Heart right ventricle (tissue), 16 donors: ENCODE measurements at regions not wholly inside any gene's neighbourhood (a gene's known extent, or its start where the extent isn't known, plus 50 kb on each side); places are given as distances from the start of the nearest gene placed in this dataset.

Experiments
- ATAC-seq, 8 donors: fragments of 200-7000 bp; cut with Tn5 transposase; one replicate each; pipeline ENCODE4 v1.9.1; 2020; ENCODE audit warnings: mild to moderate bottlenecking in 8 of 8, moderate library complexity in 8 of 8, moderate number of reproducible peaks in 1 of 8
- DNase-seq, 2 donors: peaks; one replicate each; pipeline ENCODE4 v3.0.0-alpha.2; 2020
- H3K27ac ChIP-seq, 10 donors: fragments of 200-600 bp; sonication (generic) in 2 of 10; one replicate each; pipeline versions ENCODE4 v1.5.0 to v1.8.0; 2020 to 2022; ENCODE audit warnings: mild to moderate bottlenecking in 3 of 10
- H3K27me3 ChIP-seq, 7 donors: fragments of 200-600 bp; one replicate each; pipeline ENCODE4 v1.8.0; 2021 to 2022; ENCODE audit warnings: mild to moderate bottlenecking in 2 of 7
- H3K36me3 ChIP-seq, 9 donors: fragments of 200-600 bp; sonication (generic) in 1 of 9; one replicate each; pipeline versions ENCODE4 v1.5.0 to v1.8.0; 2020 to 2022; ENCODE audit warnings: mild to moderate bottlenecking in 2 of 9
- H3K4me1 ChIP-seq, 9 donors: fragments of 200-600 bp; sonication (generic) in 1 of 9; one replicate each; pipeline versions ENCODE4 v1.5.0 to v1.8.0; 2020 to 2022; ENCODE audit warnings: mild to moderate bottlenecking in 4 of 9
- H3K4me3 ChIP-seq, 10 donors: fragments of 200-600 bp; sonication (generic) in 2 of 10; one replicate each; pipeline versions ENCODE4 v1.5.0 to v1.8.0; 2020 to 2022; ENCODE audit warnings: mild to moderate bottlenecking in 7 of 10, moderate library complexity in 2 of 10
- H3K9me3 ChIP-seq, 11 donors: fragments of 200-600 bp in 10 of 11; sonication (generic) in 2 of 11; one replicate each; pipeline versions ENCODE4 v1.5.0 to v1.8.0; 2013 to 2022; ENCODE audit warnings: mild to moderate bottlenecking in 2 of 11, control low read depth in 1 of 11, moderate library complexity in 1 of 11
- WGBS, 2 donors: extraction: QIAGEN DNeasy Blood & Tissue Kit; methylation state at CpG; one replicate each; pipeline ENCODE4 v1.1.7; 2013; ENCODE audit warnings: inconsistent platforms in 1 of 2; 5-methylcytosine and 5-hydroxymethylcytosine counted together
- intact Hi-C, 10 donors: fragments of 100-400 bp; cut with DNase I; formaldehyde crosslinking; loops; one replicate each; pipeline versions ENCODE4 v1.11.1 to v1.14.2; 2022
- TF ChIP-seq, protein P1 (sequence below), 9 donors: fragments of 200-600 bp; sonication (generic) in 2 of 9; IDR thresholded peaks; one replicate each; pipeline versions ENCODE4 v1.5.0 to v1.8.0; 2021 to 2022; ENCODE audit warnings: antibody characterized with exemption in 9 of 9, mild to moderate bottlenecking in 5 of 9, moderate library complexity in 1 of 9
- donor health status: Arrhythmogenic right ventricular cardiomyopathy.
- donor health status: ischemic (EF 13 %, LVEDD 7.1; RV severe dilation, severe dysfunction).
- donor health status: healthy with polysubstance abuse.
- donor health status: DM: no; HTN: yes; CAD: no.
- donor health status: DM: no; HTN: no; CAD: no.
- donor health status: ischemic (EF 25% LVEDD 6.9; RV normal size, moderate dysfunction).
- donor health status: ischemic (EF 25% LVEDD 5.7; RV mildly dilated, moderate dysfunction).
- donor health status: healthy.
- donor health status: DM: yes; HTN: yes; CAD: no.
- donor health status: Ischemic cardiomyopathy.
- donor health status: ischemic (EF 35%, LVEDD 5.7; RV mildly dilated, moderate dysfunction).
- donor health status: nonischemic (EF 11% LVEDD 7.7; RV severe dilation, severe dysfunction).
- donor health status: DM: yes; HTN: yes; CAD: no.
- donor health status: PGD.
- donor health status: ischemic (EF 29% LVEDD 5.4; RV normal size, mild dysfunction).
- donor health status: nonischemic (EF 23%, LVEDD 6.1; RV moderate dilation, normal function).

DNA sequence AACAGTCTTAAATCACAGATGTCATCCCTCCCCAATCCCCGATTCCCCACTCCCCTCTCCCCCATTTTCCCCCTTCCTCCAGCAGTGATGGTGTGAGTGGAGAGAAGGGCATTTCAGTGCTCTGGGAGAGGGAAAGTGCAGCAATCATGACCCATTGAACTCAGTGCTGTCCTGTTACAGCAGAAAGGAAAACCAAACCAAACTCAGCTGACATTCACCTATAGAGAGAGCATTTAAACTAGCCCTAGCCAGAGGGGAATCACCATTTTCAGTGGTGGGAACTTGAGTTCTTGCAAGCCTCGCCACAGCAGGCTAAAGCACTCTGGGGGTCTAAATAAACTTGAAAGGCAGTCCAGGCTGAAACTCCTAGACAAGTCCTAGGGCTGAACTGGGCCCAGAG, 129.9 kb upstream of the COL21A1 start:
- TF ChIP-seq, protein P1, sequence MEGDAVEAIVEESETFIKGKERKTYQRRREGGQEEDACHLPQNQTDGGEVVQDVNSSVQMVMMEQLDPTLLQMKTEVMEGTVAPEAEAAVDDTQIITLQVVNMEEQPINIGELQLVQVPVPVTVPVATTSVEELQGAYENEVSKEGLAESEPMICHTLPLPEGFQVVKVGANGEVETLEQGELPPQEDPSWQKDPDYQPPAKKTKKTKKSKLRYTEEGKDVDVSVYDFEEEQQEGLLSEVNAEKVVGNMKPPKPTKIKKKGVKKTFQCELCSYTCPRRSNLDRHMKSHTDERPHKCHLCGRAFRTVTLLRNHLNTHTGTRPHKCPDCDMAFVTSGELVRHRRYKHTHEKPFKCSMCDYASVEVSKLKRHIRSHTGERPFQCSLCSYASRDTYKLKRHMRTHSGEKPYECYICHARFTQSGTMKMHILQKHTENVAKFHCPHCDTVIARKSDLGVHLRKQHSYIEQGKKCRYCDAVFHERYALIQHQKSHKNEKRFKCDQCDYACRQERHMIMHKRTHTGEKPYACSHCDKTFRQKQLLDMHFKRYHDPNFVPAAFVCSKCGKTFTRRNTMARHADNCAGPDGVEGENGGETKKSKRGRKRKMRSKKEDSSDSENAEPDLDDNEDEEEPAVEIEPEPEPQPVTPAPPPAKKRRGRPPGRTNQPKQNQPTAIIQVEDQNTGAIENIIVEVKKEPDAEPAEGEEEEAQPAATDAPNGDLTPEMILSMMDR (IDR thresholded peaks at IDR 0.05): no peak
- intact Hi-C loops: loop anchor here in 3 of 10 donors (10.0 kb wide), 4 partner anchors 78 to 478 kb away; no protein-coding TSS in a partner anchor
- no peak overlapping the region for H3K4me3 ChIP-seq
- no peaks in the 10 kb centered on the region for H3K27me3 ChIP-seq
- H3K36me3 ChIP-seq: no peaks in the 10 kb centered on the region
- H3K27ac ChIP-seq: no peak overlapping the region
- H3K9me3 ChIP-seq: peaks cover 0 to 5% (median 0%) of the 10 kb centered on the region in 11 donors
- no peak for DNase-seq
- 99 to 100% methylated on average over 2 of the region's 2 CpGs for WGBS, 2 donors
- ATAC-seq: no peak
- H3K4me1 ChIP-seq: peaks cover 0 to 33% (median 15%) of the 10 kb centered on the region in 9 donors

DNA sequence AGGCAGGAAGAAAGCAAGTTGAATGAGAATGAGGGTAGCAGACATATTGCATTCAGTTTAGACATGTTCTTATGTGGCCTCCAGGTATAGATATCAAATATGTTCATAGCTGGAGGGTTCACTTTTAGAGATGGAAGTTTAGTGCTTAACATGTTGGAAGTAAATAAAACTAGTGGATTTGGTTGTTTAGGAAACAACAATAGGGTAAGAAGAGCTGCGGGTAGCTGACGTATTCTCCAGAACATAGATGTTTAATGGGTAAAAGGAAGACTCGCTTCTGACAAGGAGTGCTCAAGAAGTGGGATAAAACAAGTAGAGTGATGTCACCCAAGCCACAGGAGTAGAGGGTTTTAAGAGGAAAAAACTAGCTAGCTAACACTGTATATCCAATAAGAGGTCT, 128.4 kb upstream of the COL21A1 start:
- H3K4me1 ChIP-seq: peaks cover 13 to 47% (median 29%) of the 10 kb centered on the region in 9 donors
- DNase-seq: no peak
- 96% methylated on average over 3 of the region's 3 CpGs for WGBS, 2 donors
- H3K9me3 ChIP-seq: peaks cover 0 to 5% (median 0%) of the 10 kb centered on the region in 11 donors
- H3K27me3 ChIP-seq: no peaks in the 10 kb centered on the region
- intact Hi-C loops: loop anchor here in 3 of 10 donors (10.0 kb wide), 4 partner anchors 79 to 479 kb away; no protein-coding TSS in a partner anchor
- H3K36me3 ChIP-seq: no peaks in the 10 kb centered on the region
- no peak for ATAC-seq
- H3K27ac ChIP-seq: peak overlapping the region in 1 of 10 donors; percentile 66
- H3K4me3 ChIP-seq: no peak overlapping the region
- TF ChIP-seq, protein P1 (IDR thresholded peaks at IDR 0.05): no peak

DNA sequence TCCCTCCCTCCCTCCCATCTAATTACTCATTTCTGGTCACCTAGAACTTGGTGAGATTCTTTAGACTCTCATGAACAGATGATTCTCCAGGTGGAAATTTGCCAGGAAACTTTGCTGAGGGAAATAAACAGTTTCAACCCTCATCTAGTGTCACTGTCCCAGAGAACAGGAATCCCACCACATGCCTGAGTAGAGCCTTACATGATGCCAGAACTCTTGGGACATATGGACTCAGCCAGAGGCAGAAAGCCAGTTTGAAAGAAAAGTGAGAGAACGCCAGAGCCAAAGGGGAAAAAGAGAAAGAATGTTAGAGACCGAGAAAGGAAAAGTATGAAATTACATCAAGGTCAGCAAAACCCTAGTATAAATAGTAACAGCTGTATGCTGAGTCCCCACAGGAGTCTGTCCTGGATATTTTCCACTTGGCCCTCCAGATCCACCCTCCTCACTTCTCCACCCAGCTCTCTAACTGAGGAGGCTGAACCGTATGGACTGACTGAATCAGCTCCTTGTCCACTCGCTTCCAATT, 127.5 kb upstream of the COL21A1 start:
- Histone ChIP-seq H3K27me3 (no peaks in the 10 kb centered on the region), H3K9me3 (peaks cover 0 to 2% (median 0%) of the 10 kb centered on the region in 11 donors), H3K4me3 (peak overlapping the region in 1 of 10 donors; percentile 6), H3K36me3 (no peaks in the 10 kb centered on the region), H3K27ac (peak overlapping the region in 7 of 10 donors; percentile 23 to 66 (median 50)), H3K4me1 (peaks cover 13 to 51% (median 38%) of the 10 kb centered on the region in 9 donors)
- ATAC-seq (peak; percentile 60 to 83 (median 78)), DNase-seq (peak in 1 of 2 donors; percentile 59)
- TF ChIP-seq, protein P1 (IDR thresholded peaks at IDR 0.05): no peak
- intact Hi-C loops: loop anchor here in 5 of 10 donors (5.0 to 10.0 kb wide), 8 partner anchors 77 to 480 kb away; no protein-coding TSS in a partner anchor
- 37 to 39% methylated on average over 4 of the region's 4 CpGs for WGBS, 2 donors

DNA sequence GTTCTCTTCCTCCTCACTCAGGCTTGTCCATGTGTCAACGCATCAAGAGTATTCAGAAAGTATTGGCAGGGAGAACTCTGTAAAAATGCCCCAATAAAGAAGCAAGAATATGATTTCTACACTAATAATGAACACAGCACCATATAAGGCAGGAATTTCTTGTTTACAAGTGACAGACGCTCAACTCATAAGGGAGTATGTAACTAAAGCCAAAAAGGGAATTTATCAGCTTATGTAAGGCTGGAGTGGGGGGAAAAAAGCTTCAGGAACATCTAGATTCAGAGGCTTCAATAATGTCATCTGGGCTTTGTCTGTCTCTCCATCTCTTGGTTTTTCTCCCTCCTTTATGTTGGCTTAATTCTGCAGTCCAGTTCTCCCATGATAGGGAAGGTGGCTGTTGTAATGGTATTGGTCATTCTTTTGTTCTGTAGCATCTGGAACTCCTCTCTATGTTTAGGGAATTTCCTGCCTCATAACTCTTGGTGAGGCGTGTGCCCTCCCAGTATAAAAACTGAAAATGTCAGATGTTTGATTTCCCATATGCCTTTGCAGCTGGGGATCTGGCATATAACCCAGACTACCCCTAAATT, 125.1 kb upstream of the COL21A1 start:
- DNase-seq (no peak), ATAC-seq (no peak)
- no peaks in the 10 kb centered on the region for H3K9me3 ChIP-seq
- TF ChIP-seq, protein P1 (IDR thresholded peaks at IDR 0.05): no peak
- no peak overlapping the region for H3K4me3 ChIP-seq
- peak overlapping the region in 9 of 10 donors; percentile 10 to 88 (median 80) for H3K27ac ChIP-seq
- H3K27me3 ChIP-seq: no peaks in the 10 kb centered on the region
- intact Hi-C loops: loop anchor here in 5 of 10 donors (5.0 to 10.0 kb wide), 8 partner anchors 80 to 482 kb away; no protein-coding TSS in a partner anchor
- H3K4me1 ChIP-seq: peaks cover 13 to 75% (median 63%) of the 10 kb centered on the region in 9 donors
- WGBS, 2 donors: 52 to 66% methylated on average over 3 of the region's 3 CpGs
- no peaks in the 10 kb centered on the region for H3K36me3 ChIP-seq
